ENCODE measurements at regions not wholly inside any gene's neighbourhood (a gene's known extent, or its start where the extent isn't known, plus 50 kb on each side); places are given as distances from the start of the nearest gene placed in this dataset.

GRCh38 chr6:168371618-168371980, 52.0 kb upstream of the DACT2 start:
- no peaks in the 10 kb centered on the region for H3K79me2 ChIP-seq (ENCODE audit: control insufficient read depth, insufficient read depth, low read length)
- no peaks in the 10 kb centered on the region for H3K9me3 ChIP-seq (ENCODE audit: control insufficient read depth, insufficient read depth, low read depth, low read length)
- TF ChIP-seq EZH2 (IDR thresholded peaks at IDR 0.05; ENCODE audit: low read length, missing control alignments) (no peak), CTCF (conservative IDR thresholded peaks at IDR 0.05 in 1 of 2, IDR thresholded peaks at IDR 0.05 in 1 of 2; ENCODE audit: low read depth in 1 of 2, low read length in 2 of 2) (no peak)
- no peak overlapping the region for H2AFZ ChIP-seq (ENCODE audit: low read length)
- DNase-seq (ENCODE audit: low read depth in 2 of 2): no peak
- H3K4me3 ChIP-seq (replicated peaks in 1 of 4; ENCODE audit: control extremely low read depth in 1 of 4, insufficient read depth in 1 of 4, low read depth in 3 of 4, low read length in 4 of 4): no peak overlapping the region
- no peaks in the 10 kb centered on the region for H3K4me1 ChIP-seq (ENCODE audit: control insufficient read depth, extremely low read depth, insufficient read depth, low read length)
- no peak overlapping the region for H3K4me2 ChIP-seq (ENCODE audit: extremely low read depth, insufficient read depth, low read length)
- H3K9ac ChIP-seq (ENCODE audit: insufficient read depth, low read length): no peak overlapping the region
- H4K20me1 ChIP-seq (ENCODE audit: control insufficient read depth, extremely low read depth, insufficient read depth, low read length): no peaks in the 10 kb centered on the region
- no peak overlapping the region for H3K27ac ChIP-seq (ENCODE audit: insufficient read depth, low read length)
- H3K36me3 ChIP-seq (ENCODE audit: control insufficient read depth, insufficient read depth, low read length): no peaks in the 10 kb centered on the region
- no peaks in the 10 kb centered on the region for H3K27me3 ChIP-seq (ENCODE audit: control insufficient read depth, insufficient read depth, low read length)

- Histone ChIP-seq H3K4me3 (replicated peaks in 1 of 4; ENCODE audit: control extremely low read depth in 1 of 4, insufficient read depth in 1 of 4, low read depth in 3 of 4, low read length in 4 of 4) (no peak overlapping the region), H4K20me1 (ENCODE audit: control insufficient read depth, extremely low read depth, insufficient read depth, low read length) (no peaks in the 10 kb centered on the region), H3K4me2 (ENCODE audit: extremely low read depth, insufficient read depth, low read length) (no peak overlapping the region), H3K9ac (ENCODE audit: insufficient read depth, low read length) (no peak overlapping the region), H3K27ac (ENCODE audit: insufficient read depth, low read length) (no peak overlapping the region), H3K79me2 (ENCODE audit: control insufficient read depth, insufficient read depth, low read length) (no peaks in the 10 kb centered on the region), H3K27me3 (ENCODE audit: control insufficient read depth, insufficient read depth, low read length) (no peaks in the 10 kb centered on the region), H3K4me1 (ENCODE audit: control insufficient read depth, extremely low read depth, insufficient read depth, low read length) (no peaks in the 10 kb centered on the region), H2AFZ (ENCODE audit: low read length) (no peak overlapping the region), H3K36me3 (ENCODE audit: control insufficient read depth, insufficient read depth, low read length) (no peaks in the 10 kb centered on the region), H3K9me3 (ENCODE audit: control insufficient read depth, insufficient read depth, low read depth, low read length) (no peaks in the 10 kb centered on the region)
- TF ChIP-seq CTCF (conservative IDR thresholded peaks at IDR 0.05 in 1 of 2, IDR thresholded peaks at IDR 0.05 in 1 of 2; ENCODE audit: low read depth in 1 of 2, low read length in 2 of 2): no peak
- TF ChIP-seq EZH2 (IDR thresholded peaks at IDR 0.05; ENCODE audit: low read length, missing control alignments): no peak
- no peak for DNase-seq (ENCODE audit: low read depth in 2 of 2)
Measured at GRCh38 chr6:168371981-168372711, 52.6 kb upstream of the DACT2 start.

- no peak overlapping the region for H3K4me2 ChIP-seq (ENCODE audit: extremely low read depth, insufficient read depth, low read length)
- H3K9ac ChIP-seq (ENCODE audit: insufficient read depth, low read length): no peak overlapping the region
- H4K20me1 ChIP-seq (ENCODE audit: control insufficient read depth, extremely low read depth, insufficient read depth, low read length): no peaks in the 10 kb centered on the region
- TF ChIP-seq EZH2 (IDR thresholded peaks at IDR 0.05; ENCODE audit: low read length, missing control alignments): no peak
- no peak for TF ChIP-seq CTCF (conservative IDR thresholded peaks at IDR 0.05 in 1 of 2, IDR thresholded peaks at IDR 0.05 in 1 of 2; ENCODE audit: low read depth in 1 of 2, low read length in 2 of 2)
- no peaks in the 10 kb centered on the region for H3K79me2 ChIP-seq (ENCODE audit: control insufficient read depth, insufficient read depth, low read length)
- no peaks in the 10 kb centered on the region for H3K9me3 ChIP-seq (ENCODE audit: control insufficient read depth, insufficient read depth, low read depth, low read length)
- H3K4me1 ChIP-seq (ENCODE audit: control insufficient read depth, extremely low read depth, insufficient read depth, low read length): no peaks in the 10 kb centered on the region
- no peaks in the 10 kb centered on the region for H3K36me3 ChIP-seq (ENCODE audit: control insufficient read depth, insufficient read depth, low read length)
- no peak overlapping the region for H3K27ac ChIP-seq (ENCODE audit: insufficient read depth, low read length)
- no peak overlapping the region for H2AFZ ChIP-seq (ENCODE audit: low read length)
- no peak overlapping the region for H3K4me3 ChIP-seq (replicated peaks in 1 of 4; ENCODE audit: control extremely low read depth in 1 of 4, insufficient read depth in 1 of 4, low read depth in 3 of 4, low read length in 4 of 4)
- no peak for DNase-seq (ENCODE audit: low read depth in 2 of 2)
- no peaks in the 10 kb centered on the region for H3K27me3 ChIP-seq (ENCODE audit: control insufficient read depth, insufficient read depth, low read length)
Measured at GRCh38 chr6:168372889-168373288, 53.3 kb upstream of the DACT2 start.
